Progenitor cell of endocrine pancreas (in vitro differentiated cells): ENCODE measurements at regions not wholly inside any gene's neighbourhood (a gene's known extent, or its start where the extent isn't known, plus 50 kb on each side); places are given as distances from the start of the nearest gene placed in this dataset.
"Not testable (repeated sequence)": the region's sequence is repeated elsewhere in the genome, so short reads cannot be mapped to it uniquely, and the experiment has no call there.

ENCODE experiments used
- DNase-seq: peaks from one replicate; pipeline ENCODE4 v3.0.0; 2021; ENCODE audit warnings: low spot score; ENCODE audit not compliant: unreplicated experiment
- H3K27ac Mint-ChIP-seq: 2 replicates; pipeline ENCODE4 v1.8.0; 2021; ENCODE audit warnings: mild to moderate bottlenecking, moderate library complexity, mixed read lengths
- H3K27me3 Mint-ChIP-seq: 2 replicates; pipeline ENCODE4 v1.8.0; 2021; ENCODE audit warnings: mixed read lengths
- H3K36me3 Mint-ChIP-seq: 2 replicates; pipeline ENCODE4 v1.8.0; 2022; ENCODE audit warnings: mixed read lengths; ENCODE audit not compliant: insufficient read depth
- H3K4me1 Mint-ChIP-seq: 2 replicates; pipeline ENCODE4 v1.8.0; 2021; ENCODE audit warnings: low read depth, mixed read lengths
- H3K4me3 Mint-ChIP-seq: 2 replicates; pipeline ENCODE4 v1.8.0; 2021; ENCODE audit warnings: low read depth, mild to moderate bottlenecking, moderate library complexity, mixed read lengths
- H3K9me3 Mint-ChIP-seq: 2 replicates; pipeline ENCODE4 v1.8.0; 2021; ENCODE audit warnings: low read depth, mixed read lengths
- CTCF ChIP-seq: fragments of 200-600 bp; sonication (generic); IDR thresholded peaks from one replicate; pipeline ENCODE4 v1.5.0; 2021; ENCODE audit warnings: antibody characterized with exemption, mild to moderate bottlenecking; ENCODE audit not compliant: unreplicated experiment

GRCh38 chr1:195663549-195664280 is 944.5 kb downstream of the KCNT2 start:
- H3K4me3 Mint-ChIP-seq, result no peak overlapping the region
- no peaks in the 10 kb centered on the region for H3K36me3 Mint-ChIP-seq
- no peaks in the 10 kb centered on the region for H3K9me3 Mint-ChIP-seq
- peaks cover 9% of the 10 kb centered on the region for H3K4me1 Mint-ChIP-seq
- no peaks in the 10 kb centered on the region for H3K27me3 Mint-ChIP-seq
- TF ChIP-seq CTCF, result no peak
- DNase-seq, result no peak
- no peak overlapping the region for H3K27ac Mint-ChIP-seq

DNA sequence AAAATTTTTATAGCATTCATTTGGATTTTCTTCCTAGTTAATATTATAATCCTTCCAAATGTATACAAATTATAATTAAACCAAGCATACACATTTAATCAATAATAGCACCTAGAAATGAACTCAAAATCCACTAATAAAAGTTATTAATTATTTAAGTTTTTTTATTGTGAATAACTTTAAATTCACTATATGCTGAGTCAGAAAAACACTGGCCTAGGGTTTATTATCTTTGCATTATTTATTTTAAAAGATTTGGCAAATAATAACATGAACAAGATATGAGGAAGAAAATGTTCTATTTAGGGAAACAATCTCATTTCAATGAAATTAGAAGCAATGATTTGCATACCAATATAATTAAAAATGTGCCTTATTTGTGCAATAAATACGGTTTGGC is 951.5 kb downstream of the KCNT2 start:
- Mint-ChIP-seq H3K4me3 (no peak overlapping the region), H3K36me3 (no peaks in the 10 kb centered on the region), H3K27me3 (no peaks in the 10 kb centered on the region), H3K9me3 (no peaks in the 10 kb centered on the region), H3K27ac (no peak overlapping the region), H3K4me1 (no peaks in the 10 kb centered on the region)
- no peak for TF ChIP-seq CTCF
- DNase-seq, result no peak

- H3K4me1 Mint-ChIP-seq, H3K36me3 Mint-ChIP-seq: not testable (repeated sequence)
Observed at GRCh38 chr1:195648875-195649274, 959.4 kb downstream of the KCNT2 start.

GRCh38 chr1:195637539-195637938 is 970.7 kb downstream of the KCNT2 start:
- H3K9me3 Mint-ChIP-seq, result no peaks in the 10 kb centered on the region
- no peak for DNase-seq
- no peaks in the 10 kb centered on the region for H3K36me3 Mint-ChIP-seq
- no peak overlapping the region for H3K27ac Mint-ChIP-seq
- TF ChIP-seq CTCF, result no peak
- no peaks in the 10 kb centered on the region for H3K27me3 Mint-ChIP-seq
- H3K4me1 Mint-ChIP-seq, result no peaks in the 10 kb centered on the region
- no peak overlapping the region for H3K4me3 Mint-ChIP-seq

More at GRCh38 chr1:195648875-195649274, 959.4 kb downstream of the KCNT2 start:
- not testable (repeated sequence) for H3K9me3 Mint-ChIP-seq, H3K27ac Mint-ChIP-seq, H3K27me3 Mint-ChIP-seq, DNase-seq, H3K4me3 Mint-ChIP-seq

GRCh38 chr1:195618287-195618686 is 990.0 kb downstream of the KCNT2 start:
- Mint-ChIP-seq H3K4me3 (no peak overlapping the region), H3K36me3 (no peaks in the 10 kb centered on the region), H3K4me1 (no peaks in the 10 kb centered on the region), H3K27ac (no peak overlapping the region), H3K9me3 (peaks cover 6% of the 10 kb centered on the region), H3K27me3 (no peaks in the 10 kb centered on the region)
- no peak for DNase-seq
- TF ChIP-seq CTCF, result no peak

DNA sequence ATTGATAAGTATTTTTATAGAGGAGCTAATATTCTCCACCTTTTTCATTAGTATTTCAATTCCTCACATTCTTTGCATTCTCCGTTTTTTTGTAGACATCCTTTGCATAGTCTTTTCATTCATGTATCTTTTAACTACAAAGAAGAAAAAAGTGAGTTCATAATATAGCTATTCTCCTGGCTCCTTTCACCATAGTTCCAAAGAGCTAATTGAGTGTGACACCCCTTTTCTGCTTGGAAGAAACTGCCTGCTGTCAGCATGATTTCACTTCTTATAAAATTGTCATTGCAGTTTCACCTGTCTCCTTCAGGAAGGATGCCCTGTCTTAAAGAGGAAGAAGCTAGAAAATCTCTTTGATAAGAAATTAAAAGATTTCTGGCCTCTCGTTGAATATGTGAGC is 991.1 kb downstream of the KCNT2 start:
- Mint-ChIP-seq H3K27ac (no peak overlapping the region), H3K9me3 (peaks cover 3% of the 10 kb centered on the region), H3K4me3 (no peak overlapping the region), H3K36me3 (no peaks in the 10 kb centered on the region), H3K27me3 (no peaks in the 10 kb centered on the region), H3K4me1 (no peaks in the 10 kb centered on the region)
- TF ChIP-seq CTCF, result no peak
- DNase-seq, result no peak
